ENCODE measurements at regions not wholly inside any gene's neighbourhood (a gene's known extent, or its start where the extent isn't known, plus 50 kb on each side); places are given as distances from the start of the nearest gene placed in this dataset.

GRCh38 chr2:225771701-225772100 is 372.2 kb downstream of the NYAP2 start:
- no peak for TF ChIP-seq CTCF (IDR thresholded peaks at IDR 0.05; ENCODE audit: borderline replicate concordance, insufficient read depth, low read depth, low read length)

GRCh38 chr2:225768741-225769140 is 369.2 kb downstream of the NYAP2 start:
- H3K4me3 ChIP-seq (ENCODE audit: low read depth, low read length): no peak overlapping the region
- no peak for TF ChIP-seq CTCF (IDR thresholded peaks at IDR 0.05; ENCODE audit: borderline replicate concordance, insufficient read depth, low read depth, low read length)

More at GRCh38 chr2:225771701-225772100, 372.2 kb downstream of the NYAP2 start:
- no peak overlapping the region for H3K4me3 ChIP-seq (ENCODE audit: low read depth, low read length)

GRCh38 chr2:225766431-225766830 is 366.9 kb downstream of the NYAP2 start:
- no peak for TF ChIP-seq CTCF (IDR thresholded peaks at IDR 0.05; ENCODE audit: borderline replicate concordance, insufficient read depth, low read depth, low read length)
- no peak overlapping the region for H3K4me3 ChIP-seq (ENCODE audit: low read depth, low read length)

GRCh38 chr2:225765820-225766219 is 366.3 kb downstream of the NYAP2 start:
- no peak for TF ChIP-seq CTCF (IDR thresholded peaks at IDR 0.05; ENCODE audit: borderline replicate concordance, insufficient read depth, low read depth, low read length)
- no peak overlapping the region for H3K4me3 ChIP-seq (ENCODE audit: low read depth, low read length)

- H3K4me3 ChIP-seq (ENCODE audit: low read depth, low read length): no peak overlapping the region
- no peak for TF ChIP-seq CTCF (IDR thresholded peaks at IDR 0.05; ENCODE audit: borderline replicate concordance, insufficient read depth, low read depth, low read length)
Observed at GRCh38 chr2:225764346-225764745, 364.8 kb downstream of the NYAP2 start.

GRCh38 chr2:225763711-225764110 is 364.2 kb downstream of the NYAP2 start:
- no peak overlapping the region for H3K4me3 ChIP-seq (ENCODE audit: low read depth, low read length)
- no peak for TF ChIP-seq CTCF (IDR thresholded peaks at IDR 0.05; ENCODE audit: borderline replicate concordance, insufficient read depth, low read depth, low read length)

GRCh38 chr2:225761396-225761795 is 361.9 kb downstream of the NYAP2 start:
- no peak for TF ChIP-seq CTCF (IDR thresholded peaks at IDR 0.05; ENCODE audit: borderline replicate concordance, insufficient read depth, low read depth, low read length)
- H3K4me3 ChIP-seq (ENCODE audit: low read depth, low read length): no peak overlapping the region

All from GM12875 (cell line).